ENCODE measurements at regions not wholly inside any gene's neighbourhood (a gene's known extent, or its start where the extent isn't known, plus 50 kb on each side); places are given as distances from the start of the nearest gene placed in this dataset.
"Not testable (repeated sequence)": the region's sequence is repeated elsewhere in the genome, so short reads cannot be mapped to it uniquely, and the experiment has no call there.

- Histone ChIP-seq H3K9me3 (no peaks in the 10 kb centered on the region), H3K27me3 (replicated peaks; ENCODE audit: insufficient read depth) (no peaks in the 10 kb centered on the region), H3K4me1 (ENCODE audit: control insufficient read depth in 1 of 2, low read depth in 2 of 2) (no peaks in the 10 kb centered on the region), H3K36me3 (no peaks in the 10 kb centered on the region), H3K27ac (no peak overlapping the region), H3K4me3 (no peak overlapping the region)
- ATAC-seq (ENCODE audit: insufficient number of reproducible peaks, low FRiP score, low read depth) = no peak
- TF ChIP-seq CTCF (IDR thresholded peaks at IDR 0.05) = no peak
- DNase-seq (ENCODE audit: low spot score) = no peak
Measured at GRCh38 chrX:14997271-14997670, 124.0 kb downstream of the MOSPD2 start.

GRCh38 chrX:14984425-14984824 lies 111.2 kb downstream of the MOSPD2 start:
- H3K4me3 ChIP-seq; ATAC-seq (ENCODE audit: insufficient number of reproducible peaks, low FRiP score, low read depth); H3K36me3 ChIP-seq; H3K27me3 ChIP-seq (replicated peaks; ENCODE audit: insufficient read depth); H3K9me3 ChIP-seq; H3K4me1 ChIP-seq (ENCODE audit: control insufficient read depth in 1 of 2, low read depth in 2 of 2); DNase-seq (ENCODE audit: low spot score); H3K27ac ChIP-seq: not testable (repeated sequence)

All from thoracic aorta (tissue), 2 donors.